B cell (primary cell): ENCODE measurements at regions not wholly inside any gene's neighbourhood (a gene's known extent, or its start where the extent isn't known, plus 50 kb on each side); places are given as distances from the start of the nearest gene placed in this dataset.

Experiments
- ATAC-seq: fragments of 200-7000 bp; cut with Tn5 transposase; one replicate; pipeline ENCODE4 v1.10.0; 2021; ENCODE audit warnings: low read depth, mild to moderate bottlenecking, moderate number of reproducible peaks, moderate library complexity
- CTCF ChIA-PET: fragments of 350-600 bp; sonication (Branson Sonifier 250); formaldehyde crosslinking; loops from one replicate; lab custom pipeline; 2021; ENCODE audit warnings: antibody characterized with exemption, inconsistent platforms; lab: Charles Lee
- POLR2A ChIA-PET: fragments of 350-600 bp; sonication (Branson Sonifier 250); formaldehyde crosslinking; loops from one replicate; lab custom pipeline; 2021; ENCODE audit warnings: antibody characterized with exemption; lab: Charles Lee
- DNase-seq: peaks from one replicate; pipeline ENCODE4 v3.0.0; 2013
- H2AFZ ChIP-seq: 2 replicates; pipeline ENCODE4 v1.6.1; 2012; ENCODE audit warnings: mild to moderate bottlenecking, low read depth, low read length; ENCODE audit not compliant: insufficient read depth, poor library complexity, severe bottlenecking
- H3K27ac ChIP-seq, 2 donors: 1 replicate in 1 of 2; 2 replicates in 1 of 2; pipeline ENCODE4 v1.5.1; 2012 to 2013; ENCODE audit warnings: low read length in 2 of 2, mild to moderate bottlenecking in 2 of 2, moderate library complexity in 1 of 2
- H3K27me3 ChIP-seq, 4 experiments: fragments of 200-600 bp in 1 of 4; sonication (generic) in 1 of 4; replicated peaks in 1 of 4; 1 replicate in 2 of 4; 2 replicates in 2 of 4; pipeline versions ENCODE4 v1.6.1 to v1.7.0; 2013 to 2016; ENCODE audit warnings: low read length in 3 of 4, mild to moderate bottlenecking in 2 of 4, mixed read lengths in 1 of 4, moderate library complexity in 1 of 4; ENCODE audit not compliant: insufficient read depth in 4 of 4, control insufficient read depth in 3 of 4; ENCODE audit errors: control extremely low read depth in 1 of 4
- H3K36me3 ChIP-seq, 2 experiments: replicated peaks in 1 of 2; 1 replicate in 1 of 2; 2 replicates in 1 of 2; pipeline versions ENCODE4 v1.6.1 to v1.7.1; 2013; ENCODE audit warnings: low read length in 1 of 2; ENCODE audit not compliant: insufficient read depth in 2 of 2, control insufficient read depth in 1 of 2; ENCODE audit errors: control extremely low read depth in 1 of 2, extremely low read depth in 1 of 2
- H3K4me1 ChIP-seq, 2 donors: fragments of 200-600 bp in 1 of 2; sonication (generic) in 1 of 2; 1 replicate in 1 of 2; 2 replicates in 1 of 2; pipeline versions ENCODE4 v1.5.1 to v1.6.1; 2013 to 2017; ENCODE audit warnings: low read length in 2 of 2; ENCODE audit not compliant: control insufficient read depth in 2 of 2, insufficient read depth in 2 of 2
- H3K4me2 ChIP-seq: replicated peaks from 2 replicates; pipeline ENCODE3; 2012; ENCODE audit warnings: mild to moderate bottlenecking, low read depth, low read length; ENCODE audit not compliant: poor library complexity, severe bottlenecking
- H3K4me3 ChIP-seq, 5 experiments: fragments of 200-600 bp in 1 of 5; sonication (generic) in 1 of 5; 1 replicate in 3 of 5; 2 replicates in 2 of 5; pipeline versions ENCODE4 v1.5.1 to v1.7.0; 2011 to 2016; ENCODE audit warnings: low read length in 4 of 5, mild to moderate bottlenecking in 4 of 5, low read depth in 2 of 5, control low read depth in 1 of 5, moderate library complexity in 1 of 5; ENCODE audit not compliant: insufficient read depth in 1 of 5; ENCODE audit errors: control extremely low read depth in 1 of 5, extremely low read depth in 1 of 5
- H3K79me2 ChIP-seq: fragments of 200-600 bp; sonication (generic); one replicate; pipeline ENCODE4 v1.6.0; 2016; ENCODE audit warnings: low read length; ENCODE audit not compliant: control insufficient read depth, insufficient read depth
- H3K9ac ChIP-seq: fragments of 200-600 bp; sonication (generic); 2 replicates; pipeline ENCODE4 v1.6.1; 2017; ENCODE audit warnings: mild to moderate bottlenecking, low read length, moderate library complexity
- H3K9me3 ChIP-seq, 3 donors: one replicate each; pipeline versions ENCODE4 v1.6.1 to v1.7.1; 2013; ENCODE audit warnings: low read length in 2 of 3; ENCODE audit not compliant: control insufficient read depth in 2 of 3, insufficient read depth in 1 of 3; ENCODE audit errors: control extremely low read depth in 1 of 3
- H4K20me1 ChIP-seq: 2 replicates; pipeline ENCODE4 v1.6.0; 2012; ENCODE audit warnings: mild to moderate bottlenecking, low read length; ENCODE audit not compliant: insufficient read depth, control insufficient read depth, poor library complexity, severe bottlenecking
- H3K27ac Mint-ChIP-seq: one replicate; pipeline ENCODE4 v1.8.0; 2021; ENCODE audit warnings: mixed read lengths
- H3K27me3 Mint-ChIP-seq: one replicate; pipeline ENCODE4 v1.8.0; 2021; ENCODE audit warnings: mixed read lengths
- H3K4me1 Mint-ChIP-seq: one replicate; pipeline ENCODE4 v1.8.0; 2021; ENCODE audit warnings: mixed read lengths
- H3K4me3 Mint-ChIP-seq: one replicate; pipeline ENCODE4 v1.8.0; 2021; ENCODE audit warnings: mixed read lengths
- H3K9me3 Mint-ChIP-seq: one replicate; pipeline ENCODE4 v1.8.0; 2022; ENCODE audit warnings: mixed read lengths; ENCODE audit not compliant: insufficient read depth
- EZH2 ChIP-seq: IDR thresholded peaks from 2 replicates; pipeline ENCODE4 v1.6.1; 2012; ENCODE audit warnings: borderline replicate concordance, low read depth, mild to moderate bottlenecking, moderate library complexity, low read length; ENCODE audit not compliant: insufficient read depth, poor library complexity, severe bottlenecking
- WGBS: methylation state at CpG from one replicate; pipeline ENCODE4 v1.1.5; 2013; ENCODE audit warnings: missing lambda C conversion rate; ENCODE audit not compliant: insufficient coverage; 5-methylcytosine and 5-hydroxymethylcytosine counted together
- intact Hi-C: fragments of 100-400 bp; cut with micrococcal nuclease; formaldehyde crosslinking; loops from one replicate; pipeline ENCODE4 v1.10.0; 2022
- TF ChIP-seq, protein P1 (sequence below): fragments of 200-600 bp; IDR thresholded peaks from one replicate; pipeline ENCODE4 v1.8.0; 2022; ENCODE audit warnings: antibody characterized with exemption, mild to moderate bottlenecking

DNA sequence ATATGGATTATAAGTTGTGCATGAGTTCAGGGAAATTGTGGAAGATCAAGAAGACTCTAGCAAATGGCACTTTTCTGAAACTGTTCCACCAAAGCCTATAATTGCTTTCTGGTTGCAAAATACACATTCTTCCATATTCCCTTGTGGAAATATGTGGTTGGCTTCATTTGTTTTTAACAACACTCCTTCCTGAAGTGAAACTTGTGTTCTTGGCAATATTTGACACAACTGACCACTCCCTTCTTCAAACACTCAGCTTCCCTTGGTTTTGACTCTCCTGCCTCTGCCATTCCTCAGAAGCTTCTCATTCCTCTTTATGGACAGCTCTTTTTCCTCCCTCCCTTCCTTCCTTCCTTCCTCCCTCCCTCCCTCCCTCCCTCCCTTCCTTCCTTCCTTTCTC is 192.3 kb downstream of the PMAIP1 start:
- H3K4me3 ChIP-seq = no peak overlapping the region
- CTCF ChIA-PET = no interaction called here
- no peaks in the 10 kb centered on the region for H3K79me2 ChIP-seq
- no peaks in the 10 kb centered on the region for H3K36me3 ChIP-seq
- Mint-ChIP-seq H3K4me3 (no peak overlapping the region), H3K9me3 (peaks cover 5% of the 10 kb centered on the region), H3K27ac (no peak overlapping the region), H3K27me3 (peaks cover 3% of the 10 kb centered on the region), H3K4me1 (no peaks in the 10 kb centered on the region)
- no peaks in the 10 kb centered on the region for H3K27me3 ChIP-seq
- H3K27ac ChIP-seq = no peak overlapping the region
- H3K9ac ChIP-seq = no peak overlapping the region
- no peak overlapping the region for H2AFZ ChIP-seq
- H3K9me3 ChIP-seq = no peaks in the 10 kb centered on the region
- TF ChIP-seq, protein P1, sequence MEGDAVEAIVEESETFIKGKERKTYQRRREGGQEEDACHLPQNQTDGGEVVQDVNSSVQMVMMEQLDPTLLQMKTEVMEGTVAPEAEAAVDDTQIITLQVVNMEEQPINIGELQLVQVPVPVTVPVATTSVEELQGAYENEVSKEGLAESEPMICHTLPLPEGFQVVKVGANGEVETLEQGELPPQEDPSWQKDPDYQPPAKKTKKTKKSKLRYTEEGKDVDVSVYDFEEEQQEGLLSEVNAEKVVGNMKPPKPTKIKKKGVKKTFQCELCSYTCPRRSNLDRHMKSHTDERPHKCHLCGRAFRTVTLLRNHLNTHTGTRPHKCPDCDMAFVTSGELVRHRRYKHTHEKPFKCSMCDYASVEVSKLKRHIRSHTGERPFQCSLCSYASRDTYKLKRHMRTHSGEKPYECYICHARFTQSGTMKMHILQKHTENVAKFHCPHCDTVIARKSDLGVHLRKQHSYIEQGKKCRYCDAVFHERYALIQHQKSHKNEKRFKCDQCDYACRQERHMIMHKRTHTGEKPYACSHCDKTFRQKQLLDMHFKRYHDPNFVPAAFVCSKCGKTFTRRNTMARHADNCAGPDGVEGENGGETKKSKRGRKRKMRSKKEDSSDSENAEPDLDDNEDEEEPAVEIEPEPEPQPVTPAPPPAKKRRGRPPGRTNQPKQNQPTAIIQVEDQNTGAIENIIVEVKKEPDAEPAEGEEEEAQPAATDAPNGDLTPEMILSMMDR = no peak
- DNase-seq (no peak), ATAC-seq (no peak)
- no peaks in the 10 kb centered on the region for H3K4me1 ChIP-seq
- no peak overlapping the region for H3K4me2 ChIP-seq
- H4K20me1 ChIP-seq = no peaks in the 10 kb centered on the region
- POLR2A ChIA-PET = no interaction called here
- intact Hi-C loops = no loop called here

DNA sequence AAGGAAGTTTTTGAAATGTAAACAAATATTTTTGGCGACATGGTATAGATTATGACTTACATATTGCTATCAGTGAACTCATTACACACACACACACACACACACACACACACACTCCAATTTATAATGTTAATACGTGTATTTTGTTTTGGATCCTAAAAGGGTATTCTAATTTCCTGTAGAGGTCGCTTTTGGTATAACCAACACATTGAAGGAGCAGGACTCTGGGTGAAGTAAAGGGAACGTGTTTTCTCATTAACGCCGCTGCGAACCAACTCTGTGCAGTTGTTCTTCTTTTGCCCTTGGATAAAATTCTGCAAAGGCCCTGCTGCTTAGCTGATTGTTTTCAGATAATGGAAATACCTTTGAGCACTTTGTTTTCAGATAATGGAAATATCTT is 190.4 kb downstream of the PMAIP1 start:
- H3K27me3 ChIP-seq = no peaks in the 10 kb centered on the region
- H3K36me3 ChIP-seq = no peaks in the 10 kb centered on the region
- no peak overlapping the region for H3K4me3 ChIP-seq
- H3K9me3 ChIP-seq = no peaks in the 10 kb centered on the region
- CTCF ChIA-PET = no interaction called here
- Mint-ChIP-seq H3K27me3 (peaks cover 8% of the 10 kb centered on the region), H3K4me1 (no peaks in the 10 kb centered on the region), H3K9me3 (peaks cover 5% of the 10 kb centered on the region), H3K27ac (no peak overlapping the region), H3K4me3 (no peak overlapping the region)
- ATAC-seq = no peak
- H3K79me2 ChIP-seq = no peaks in the 10 kb centered on the region
- H3K4me1 ChIP-seq = no peaks in the 10 kb centered on the region
- POLR2A ChIA-PET = no interaction called here
- no peak overlapping the region for H3K4me2 ChIP-seq
- TF ChIP-seq EZH2 = no peak
- TF ChIP-seq, protein P1 = no peak
- no peak overlapping the region for H2AFZ ChIP-seq
- no peak for DNase-seq
- H4K20me1 ChIP-seq = no peaks in the 10 kb centered on the region
- intact Hi-C loops = no loop called here
- H3K27ac ChIP-seq = no peak overlapping the region
- 5% methylated on average over 5 of the region's 7 CpGs for WGBS
- no peak overlapping the region for H3K9ac ChIP-seq
